ENCODE measurements at regions not wholly inside any gene's neighbourhood (a gene's known extent, or its start where the extent isn't known, plus 50 kb on each side); places are given as distances from the start of the nearest gene placed in this dataset.
A peak's percentile ranks its signal among the peaks of the same experiment; 100 is the strongest.

DNA sequence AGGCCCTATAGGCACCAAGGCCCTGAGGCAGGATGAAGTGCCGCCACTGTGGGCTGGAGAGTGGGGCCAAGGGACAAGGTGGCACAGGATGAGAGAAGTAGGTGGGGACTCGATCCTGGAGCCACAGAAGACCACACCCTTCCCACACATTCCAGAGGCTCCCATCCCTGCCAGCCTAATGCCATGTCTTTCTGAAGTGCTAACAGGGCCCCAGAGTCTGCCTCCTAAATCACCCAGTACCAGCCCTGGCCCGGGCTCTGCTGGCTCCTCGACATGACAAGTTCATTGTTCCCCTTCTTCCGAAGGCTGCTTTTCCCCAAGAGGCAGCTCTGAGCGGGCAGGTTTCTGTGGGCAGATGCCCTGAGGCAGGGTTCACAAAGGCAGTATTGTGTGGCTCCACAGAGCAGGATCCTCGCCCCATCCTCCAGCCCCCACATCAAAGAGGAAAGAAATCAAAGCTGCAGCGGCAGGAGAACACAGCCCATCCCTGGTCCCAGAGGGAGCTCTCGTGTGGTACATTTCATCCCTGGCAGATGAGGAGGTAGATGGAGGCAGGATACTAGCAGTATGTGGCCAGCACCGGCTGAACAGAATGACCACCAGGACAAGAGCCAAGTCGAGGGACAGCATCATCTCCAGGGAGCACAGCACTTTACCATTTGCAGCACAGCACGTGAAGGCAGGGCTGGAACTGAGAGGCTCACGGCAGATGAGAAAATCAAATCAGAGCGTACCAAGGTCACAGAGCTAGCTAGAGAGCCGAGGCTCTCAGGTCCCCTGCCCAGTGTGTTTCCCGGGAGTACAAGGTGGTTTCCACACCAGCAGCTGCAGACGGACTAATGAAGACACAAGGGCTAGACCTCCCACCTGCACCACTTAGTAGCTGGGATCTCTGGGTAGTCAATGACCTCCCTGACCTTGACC is 64.8 kb downstream of the SYF2 start:
- no peaks in the 10 kb centered on the region for H3K36me3 ChIP-seq
- no peak overlapping the region for H3K27ac ChIP-seq (replicated peaks in 1 of 4)
- H3K4me3 ChIP-seq: no peak overlapping the region
- no peaks in the 10 kb centered on the region for H3K4me1 ChIP-seq
- H3K9me3 ChIP-seq: no peaks in the 10 kb centered on the region
- WGBS: 63% methylated on average over 16 of the region's 17 CpGs
- intact Hi-C loops (cut with DNase I): no loop called here
- no peak for TF ChIP-seq CTCF (IDR thresholded peaks at IDR 0.05)
- TF ChIP-seq POLR2A (IDR thresholded peaks at IDR 0.05; ENCODE audit: low read depth): no peak
- no peak for TF ChIP-seq POLR2AphosphoS5 (IDR thresholded peaks at IDR 0.05)
- no peak for TF ChIP-seq EP300 (IDR thresholded peaks at IDR 0.05)
- no peaks in the 10 kb centered on the region for H3K27me3 ChIP-seq
- DNase-seq (ENCODE audit: extremely low spot score): peak; percentile 77

- Histone ChIP-seq H3K27me3 (no peaks in the 10 kb centered on the region), H3K4me3 (no peak overlapping the region), H3K9me3 (no peaks in the 10 kb centered on the region), H3K4me1 (no peaks in the 10 kb centered on the region), H3K36me3 (no peaks in the 10 kb centered on the region), H3K27ac (replicated peaks in 1 of 4) (no peak overlapping the region)
- no peak for TF ChIP-seq POLR2AphosphoS5 (IDR thresholded peaks at IDR 0.05)
- TF ChIP-seq CTCF (IDR thresholded peaks at IDR 0.05): no peak
- no peak for TF ChIP-seq POLR2A (IDR thresholded peaks at IDR 0.05; ENCODE audit: low read depth)
- no peak for TF ChIP-seq EP300 (IDR thresholded peaks at IDR 0.05)
- intact Hi-C loops (cut with DNase I): no loop called here
- WGBS: 93% methylated on average over 3 of the region's 4 CpGs
- DNase-seq (ENCODE audit: extremely low spot score): no peak
Measured at GRCh38 chr1:25166847-25167246, 65.5 kb downstream of the SYF2 start.

DNA sequence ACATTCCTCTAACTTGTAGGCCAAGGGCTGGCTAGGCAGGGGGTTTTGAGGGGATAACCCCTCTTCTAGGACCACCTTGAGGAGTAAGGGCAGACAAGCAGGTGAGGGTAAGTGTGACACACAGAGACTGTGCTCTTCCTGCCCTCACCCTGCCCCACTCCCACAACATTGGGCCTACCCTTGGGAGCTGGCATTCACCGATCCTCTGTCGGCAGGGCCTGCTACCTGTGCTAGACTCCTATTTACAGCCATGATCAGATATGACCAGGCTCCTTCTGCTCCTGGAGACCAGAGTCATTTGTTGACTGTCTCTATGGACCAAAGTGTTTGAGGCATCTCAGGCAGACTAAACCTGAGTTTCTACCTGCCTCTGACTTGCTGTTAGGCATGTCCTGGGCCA is 68.3 kb downstream of the SYF2 start:
- peaks cover 0 to 9% (median 3%) of the 10 kb centered on the region in 4 donors for H3K9me3 ChIP-seq
- H3K4me3 ChIP-seq: no peak overlapping the region
- no peaks in the 10 kb centered on the region for H3K4me1 ChIP-seq
- no peak overlapping the region for H3K27ac ChIP-seq (replicated peaks in 1 of 4)
- no peaks in the 10 kb centered on the region for H3K36me3 ChIP-seq
- H3K27me3 ChIP-seq: no peaks in the 10 kb centered on the region
- no peak for TF ChIP-seq CTCF (IDR thresholded peaks at IDR 0.05)
- TF ChIP-seq POLR2AphosphoS5 (IDR thresholded peaks at IDR 0.05): no peak
- TF ChIP-seq EP300 (IDR thresholded peaks at IDR 0.05): no peak
- TF ChIP-seq POLR2A (IDR thresholded peaks at IDR 0.05; ENCODE audit: low read depth): no peak
- DNase-seq (ENCODE audit: extremely low spot score): peak; percentile 77
- WGBS: 100% methylated on average over 2 of the region's 2 CpGs
- intact Hi-C loops (cut with DNase I): no loop called here

DNA sequence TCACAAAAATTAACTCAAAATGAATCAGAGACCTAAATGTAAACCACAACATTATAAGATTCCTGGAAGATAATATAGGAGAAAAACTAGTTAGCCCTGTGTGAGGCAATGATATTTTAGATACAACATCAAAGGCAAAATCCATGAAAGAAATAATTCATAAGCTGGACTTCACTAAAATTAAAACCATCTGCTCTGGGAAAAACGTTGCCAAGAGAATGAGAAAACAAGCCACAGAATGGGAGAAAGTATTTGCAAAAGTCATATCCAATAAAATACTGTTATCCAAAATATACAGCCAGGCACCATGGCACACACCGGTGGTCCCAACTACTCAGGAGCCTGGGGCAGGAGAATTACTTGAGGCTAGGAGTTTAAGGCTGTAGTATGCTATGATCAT is 70.3 kb downstream of the SYF2 start:
- H3K9me3 ChIP-seq: peaks cover 0 to 14% (median 10%) of the 10 kb centered on the region in 4 donors
- peaks cover 0 to 4% (median 0%) of the 10 kb centered on the region in 4 donors for H3K27me3 ChIP-seq
- WGBS: 9% methylated on average over 2 of the region's 2 CpGs
- DNase-seq (ENCODE audit: extremely low spot score): no peak
- intact Hi-C loops (cut with DNase I): no loop called here
- TF ChIP-seq CTCF (IDR thresholded peaks at IDR 0.05) (no peak), POLR2AphosphoS5 (IDR thresholded peaks at IDR 0.05) (no peak), POLR2A (IDR thresholded peaks at IDR 0.05; ENCODE audit: low read depth) (no peak), EP300 (IDR thresholded peaks at IDR 0.05) (no peak)
- no peaks in the 10 kb centered on the region for H3K36me3 ChIP-seq
- no peak overlapping the region for H3K27ac ChIP-seq (replicated peaks in 1 of 4)
- H3K4me1 ChIP-seq: no peaks in the 10 kb centered on the region
- no peak overlapping the region for H3K4me3 ChIP-seq
